HepG2 (cell line): ENCODE measurements at regions not wholly inside any gene's neighbourhood (a gene's known extent, or its start where the extent isn't known, plus 50 kb on each side); places are given as distances from the start of the nearest gene placed in this dataset.

ENCODE experiments used
- ATAC-seq: fragments of 200-7000 bp; cut with Tn5 transposase; 3 replicates; pipeline ENCODE4 v1.9.1; 2020; ENCODE audit warnings: mild to moderate bottlenecking, moderate library complexity
- BruUV-seq: library from RNA; stranded (reverse); fragments of 400-500 nt; replicated peaks from 2 replicates; lab custom pipeline; 2021; lab: Mats Ljungman, UMichigan
- CTCF ChIA-PET: fragments of 300-600 bp; formaldehyde crosslinking; extraction: SDS; loops from one replicate; lab custom pipeline; 2021; ENCODE audit warnings: low total read pairs, inconsistent platforms, low intra/inter-chr PET ratio; lab: Yijun Ruan, JAX
- POLR2A ChIA-PET: fragments of 350-600 bp; sonication (Branson Sonifier 250); formaldehyde crosslinking; loops from one replicate; lab custom pipeline; 2020; ENCODE audit warnings: antibody characterized with exemption, inconsistent platforms; lab: Yijun Ruan, JAX
- DNase-seq: peaks from one replicate; pipeline ENCODE4 v3.0.0-alpha.2; 2015; ENCODE audit warnings: low spot score
- FAIRE-seq: peaks from 3 replicates; lab custom pipeline; 2011; peaks lifted over from hg19 to GRCh38; lab: Jason Lieb, UNC
- H2AFZ ChIP-seq: one replicate; pipeline ENCODE4 v1.6.1; 2011; ENCODE audit warnings: low read length, inconsistent platforms
- H3K27ac ChIP-seq: fragments of 300-600 bp; 3 replicates; pipeline ENCODE4 v1.8.0; 2011; ENCODE audit warnings: mixed run types, mild to moderate bottlenecking, mixed read lengths, low read length, inconsistent platforms; ENCODE audit not compliant: insufficient read depth; ENCODE audit errors: extremely low read length
- H3K27me3 ChIP-seq, 2 experiments: fragments of 200-600 bp in 1 of 2; 2 replicates in 1 of 2; 3 replicates in 1 of 2; pipeline versions ENCODE4 v1.6.0 to v1.8.0; 2011; ENCODE audit warnings: low read length in 2 of 2, mild to moderate bottlenecking in 2 of 2, moderate library complexity in 2 of 2, inconsistent platforms in 1 of 2; ENCODE audit not compliant: insufficient read depth in 2 of 2, control insufficient read depth in 1 of 2
- H3K36me3 ChIP-seq, 2 experiments: fragments of 200-600 bp in 1 of 2; replicated peaks in 1 of 2; 2 replicates in 1 of 2; 3 replicates in 1 of 2; pipeline versions ENCODE4 v1.5.1 to v1.8.0; 2011; ENCODE audit warnings: low read length in 2 of 2, inconsistent platforms in 1 of 2; ENCODE audit not compliant: insufficient read depth in 2 of 2, control insufficient read depth in 1 of 2
- H3K4me1 ChIP-seq: 2 replicates; pipeline ENCODE4 v1.5.1; 2012; ENCODE audit warnings: low read length, inconsistent platforms; ENCODE audit not compliant: insufficient read depth
- H3K4me2 ChIP-seq: 2 replicates; pipeline ENCODE4 v1.6.0; 2011; ENCODE audit warnings: low read depth, low read length, inconsistent platforms
- H3K4me3 ChIP-seq, 3 experiments: fragments of 200-600 bp in 1 of 3; sonication (generic), shearing (Covaris generic) in 1 of 3; replicated peaks in 1 of 3; 2 replicates each; pipeline ENCODE4 v1.5.1; 2011 to 2016; ENCODE audit warnings: low read length in 3 of 3, inconsistent platforms in 2 of 3, low read depth in 2 of 3, mild to moderate bottlenecking in 2 of 3, control low read depth in 1 of 3, mixed read lengths in 1 of 3; ENCODE audit not compliant: insufficient read depth in 1 of 3
- H3K79me2 ChIP-seq: one replicate; pipeline ENCODE4 v1.6.1; 2011; ENCODE audit warnings: low read length, inconsistent platforms; ENCODE audit not compliant: insufficient read depth
- H3K9ac ChIP-seq: 2 replicates; pipeline ENCODE4 v1.6.0; 2011; ENCODE audit warnings: mild to moderate bottlenecking, low read depth, low read length, inconsistent platforms; ENCODE audit not compliant: insufficient read depth
- H3K9me3 ChIP-seq: 2 replicates; pipeline ENCODE4 v1.5.1; 2012; ENCODE audit warnings: mild to moderate bottlenecking, low read length
- H4K20me1 ChIP-seq: 2 replicates; pipeline ENCODE4 v1.6.0; 2011; ENCODE audit warnings: inconsistent platforms, mild to moderate bottlenecking, low read length, moderate library complexity; ENCODE audit not compliant: insufficient read depth
- ARNT ChIP-seq: fragments of 450-650 bp; IDR thresholded peaks from 2 replicates; pipeline ENCODE4 v1.6.1; 2017
- GATAD2A ChIP-seq: IDR thresholded peaks from 2 replicates; pipeline ENCODE4 v1.6.1; 2016
- NCOA1 ChIP-seq: sonication (generic); formaldehyde crosslinking; IDR thresholded peaks from 2 replicates; pipeline ENCODE4 v1.9.0; 2021; ENCODE audit warnings: missing genetic modification reagents
- SRSF4 ChIP-seq: fragments of 200-400 bp; formaldehyde crosslinking; IDR thresholded peaks from one replicate; pipeline ENCODE4 v1.6.1; 2018; ENCODE audit warnings: mild to moderate bottlenecking, low read depth, low read length, moderate library complexity; ENCODE audit not compliant: poor library complexity, severe bottlenecking
- ZNF230 ChIP-seq: sonication (generic); formaldehyde crosslinking; IDR thresholded peaks from 2 replicates; pipeline ENCODE4 v1.4.0; 2020; ENCODE audit warnings: mild to moderate bottlenecking, missing genetic modification reagents
- ZNF556 ChIP-seq: sonication (generic); formaldehyde crosslinking; IDR thresholded peaks from 2 replicates; pipeline ENCODE4 v1.4.0; 2020; ENCODE audit warnings: mild to moderate bottlenecking, missing genetic modification reagents, borderline replicate concordance
- ZNF7 ChIP-seq: IDR thresholded peaks from 2 replicates; pipeline ENCODE4 v1.6.1; 2016; ENCODE audit warnings: missing biosample characterization, missing genetic modification reagents
- WGBS: methylation state at CpG from one replicate; pipeline ENCODE4 v1.1.6; 2017; ENCODE audit warnings: low lambda C conversion rate; 5-methylcytosine and 5-hydroxymethylcytosine counted together
- in situ Hi-C: cut with HindIII; loops from 2 replicates; pipeline ENCODE4 v1.10.0; 2017; ENCODE audit warnings: low pct_unique_long_range_greater_than_20kb; ENCODE audit not compliant: extremely low pct_ligation_motif_present
- intact Hi-C: fragments of 100-400 bp; cut with micrococcal nuclease; formaldehyde crosslinking; loops from one replicate; pipeline ENCODE4 v1.10.0; 2022; ENCODE audit not compliant: unreplicated experiment
- TF ChIP-seq, protein P1 (sequence below): sonication (generic); formaldehyde crosslinking; IDR thresholded peaks from 2 replicates; pipeline ENCODE4 v1.4.0; 2020; ENCODE audit warnings: mild to moderate bottlenecking, missing genetic modification reagents

DNA sequence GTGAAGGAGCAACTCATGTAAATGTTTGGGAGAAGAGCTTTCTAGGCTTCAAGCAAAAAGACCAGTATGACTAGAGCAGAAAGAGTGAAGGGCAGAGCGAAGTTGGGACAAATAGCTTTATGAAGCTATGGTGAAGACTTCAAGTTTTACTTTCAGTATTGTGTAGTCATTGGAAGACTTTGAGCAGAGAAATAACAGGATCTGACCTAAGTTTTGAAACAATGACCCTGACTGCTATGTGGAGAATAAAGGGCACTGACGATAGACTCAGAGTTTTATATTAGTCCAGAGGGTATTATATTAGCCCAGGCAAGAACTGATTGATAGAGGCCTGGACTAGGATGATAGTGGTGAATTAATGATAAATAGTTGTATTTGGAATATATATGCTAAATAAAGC lies 187.3 kb downstream of the KTN1 start:
- H3K9ac ChIP-seq, result no peak overlapping the region
- in situ Hi-C loops (no loop called here), intact Hi-C loops (no loop called here)
- H2AFZ ChIP-seq, result no peak overlapping the region
- no peak overlapping the region for H3K4me3 ChIP-seq
- no peaks in the 10 kb centered on the region for H3K4me1 ChIP-seq
- FAIRE-seq (no peak), ATAC-seq (no peak), DNase-seq (no peak)
- no peaks in the 10 kb centered on the region for H3K9me3 ChIP-seq
- no peaks in the 10 kb centered on the region; a peak in 1 of 5 replicates for H3K27me3 ChIP-seq
- 42% methylated on average over 2 of the region's 2 CpGs for WGBS
- H3K79me2 ChIP-seq, result no peaks in the 10 kb centered on the region
- H3K27ac ChIP-seq, result no peak overlapping the region
- CTCF ChIA-PET, result no interaction called here
- POLR2A ChIA-PET, result no interaction called here
- H4K20me1 ChIP-seq, result no peaks in the 10 kb centered on the region
- TF ChIP-seq, protein P1, sequence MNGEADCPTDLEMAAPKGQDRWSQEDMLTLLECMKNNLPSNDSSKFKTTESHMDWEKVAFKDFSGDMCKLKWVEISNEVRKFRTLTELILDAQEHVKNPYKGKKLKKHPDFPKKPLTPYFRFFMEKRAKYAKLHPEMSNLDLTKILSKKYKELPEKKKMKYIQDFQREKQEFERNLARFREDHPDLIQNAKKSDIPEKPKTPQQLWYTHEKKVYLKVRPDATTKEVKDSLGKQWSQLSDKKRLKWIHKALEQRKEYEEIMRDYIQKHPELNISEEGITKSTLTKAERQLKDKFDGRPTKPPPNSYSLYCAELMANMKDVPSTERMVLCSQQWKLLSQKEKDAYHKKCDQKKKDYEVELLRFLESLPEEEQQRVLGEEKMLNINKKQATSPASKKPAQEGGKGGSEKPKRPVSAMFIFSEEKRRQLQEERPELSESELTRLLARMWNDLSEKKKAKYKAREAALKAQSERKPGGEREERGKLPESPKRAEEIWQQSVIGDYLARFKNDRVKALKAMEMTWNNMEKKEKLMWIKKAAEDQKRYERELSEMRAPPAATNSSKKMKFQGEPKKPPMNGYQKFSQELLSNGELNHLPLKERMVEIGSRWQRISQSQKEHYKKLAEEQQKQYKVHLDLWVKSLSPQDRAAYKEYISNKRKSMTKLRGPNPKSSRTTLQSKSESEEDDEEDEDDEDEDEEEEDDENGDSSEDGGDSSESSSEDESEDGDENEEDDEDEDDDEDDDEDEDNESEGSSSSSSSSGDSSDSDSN, result no peak
- no peak for TF ChIP-seq NCOA1
- no peaks in the 10 kb centered on the region for H3K36me3 ChIP-seq
- no TSS peak for BruUV-seq
- no peak overlapping the region for H3K4me2 ChIP-seq

DNA sequence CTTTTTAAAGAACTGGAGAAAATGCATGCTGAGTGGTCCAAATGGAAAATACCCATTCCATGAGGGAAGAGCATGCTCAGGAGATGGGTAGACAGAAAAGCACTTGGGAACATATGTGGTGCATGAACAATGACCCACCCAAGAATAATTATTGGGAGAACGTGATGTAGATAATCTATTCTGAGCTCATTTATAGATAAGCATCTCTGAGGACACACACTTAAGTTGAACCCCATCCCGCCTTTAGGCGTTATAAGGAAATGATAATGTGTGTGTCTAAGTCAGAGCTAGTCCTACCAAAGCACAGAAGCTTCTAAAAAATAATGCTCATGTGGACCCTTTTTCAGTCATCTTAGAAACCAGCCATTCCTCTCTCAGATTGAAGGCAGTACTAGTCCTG lies 189.9 kb downstream of the KTN1 start:
- Histone ChIP-seq H3K4me1 (peaks cover 11% of the 10 kb centered on the region), H2AFZ (no peak overlapping the region), H3K36me3 (no peaks in the 10 kb centered on the region), H3K27me3 (no peaks in the 10 kb centered on the region; a peak in 1 of 5 replicates), H3K9ac (no peak overlapping the region), H3K4me2 (no peak overlapping the region), H3K27ac (no peak overlapping the region), H4K20me1 (no peaks in the 10 kb centered on the region), H3K79me2 (no peaks in the 10 kb centered on the region), H3K9me3 (no peaks in the 10 kb centered on the region), H3K4me3 (no peak overlapping the region)
- no peak for ATAC-seq
- BruUV-seq, result no TSS peak
- CTCF ChIA-PET, result no interaction called here
- DNase-seq, result no peak
- WGBS, result 43% methylated on average over 3 of the region's 3 CpGs
- in situ Hi-C loops, result no loop called here
- POLR2A ChIA-PET, result no interaction called here
- FAIRE-seq, result no peak
- no peak for TF ChIP-seq ZNF230 (CRISPR knock-in tag)
- no peak for TF ChIP-seq ARNT
- TF ChIP-seq ZNF556 (CRISPR knock-in tag), result no peak
- no peak for TF ChIP-seq ZNF7 (CRISPR knock-in tag)
- TF ChIP-seq GATAD2A (CRISPR knock-in tag), result no peak
- no peak for TF ChIP-seq SRSF4
- intact Hi-C loops, result no loop called here
